Neural cell (in vitro differentiated cells): ENCODE measurements at regions not wholly inside any gene's neighbourhood (a gene's known extent, or its start where the extent isn't known, plus 50 kb on each side); places are given as distances from the start of the nearest gene placed in this dataset.

Experiments
- EZH2 ChIP-seq: fragments of 200-600, 300-800 bp; shearing (Covaris generic), sonication (generic); IDR thresholded peaks from 2 replicates; pipeline ENCODE4 v1.6.1; 2014; ENCODE audit warnings: antibody characterized with exemption, low read length, borderline replicate concordance, mild to moderate bottlenecking; ENCODE audit not compliant: insufficient read depth, poor library complexity, severe bottlenecking
- RAD21 ChIP-seq: fragments of 450-650 bp; conservative IDR thresholded peaks from 2 replicates; pipeline ENCODE4 v1.6.1; 2014; ENCODE audit warnings: antibody characterized with exemption, mild to moderate bottlenecking, moderate library complexity
- TF ChIP-seq, protein P1 (sequence below): fragments of 450-650 bp; IDR thresholded peaks from 2 replicates; pipeline ENCODE4 v1.5.1; 2014; ENCODE audit warnings: antibody characterized with exemption, mild to moderate bottlenecking, moderate library complexity; ENCODE audit not compliant: poor library complexity, severe bottlenecking

DNA sequence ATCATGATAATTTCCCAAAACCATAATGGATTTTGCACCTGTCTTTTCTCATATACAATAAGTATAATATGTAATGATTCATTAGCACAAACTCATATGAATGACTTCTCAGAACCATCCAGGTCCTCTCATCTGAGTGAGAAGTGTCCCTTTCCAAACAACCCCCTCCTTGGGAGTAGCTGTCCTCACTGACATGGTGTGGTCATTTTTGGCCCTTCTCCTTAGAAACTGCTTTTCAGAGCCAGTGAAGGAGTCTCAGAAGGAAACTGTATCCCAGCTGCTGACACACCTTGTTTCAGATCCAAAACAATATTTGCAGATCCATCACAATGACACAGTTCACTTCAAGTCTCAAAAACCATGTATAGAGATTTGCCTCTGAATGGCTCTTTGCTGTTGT lies 95.5 kb downstream of the MIS18A start:
- TF ChIP-seq EZH2 (no peak), RAD21 (no peak)
- TF ChIP-seq, protein P1, sequence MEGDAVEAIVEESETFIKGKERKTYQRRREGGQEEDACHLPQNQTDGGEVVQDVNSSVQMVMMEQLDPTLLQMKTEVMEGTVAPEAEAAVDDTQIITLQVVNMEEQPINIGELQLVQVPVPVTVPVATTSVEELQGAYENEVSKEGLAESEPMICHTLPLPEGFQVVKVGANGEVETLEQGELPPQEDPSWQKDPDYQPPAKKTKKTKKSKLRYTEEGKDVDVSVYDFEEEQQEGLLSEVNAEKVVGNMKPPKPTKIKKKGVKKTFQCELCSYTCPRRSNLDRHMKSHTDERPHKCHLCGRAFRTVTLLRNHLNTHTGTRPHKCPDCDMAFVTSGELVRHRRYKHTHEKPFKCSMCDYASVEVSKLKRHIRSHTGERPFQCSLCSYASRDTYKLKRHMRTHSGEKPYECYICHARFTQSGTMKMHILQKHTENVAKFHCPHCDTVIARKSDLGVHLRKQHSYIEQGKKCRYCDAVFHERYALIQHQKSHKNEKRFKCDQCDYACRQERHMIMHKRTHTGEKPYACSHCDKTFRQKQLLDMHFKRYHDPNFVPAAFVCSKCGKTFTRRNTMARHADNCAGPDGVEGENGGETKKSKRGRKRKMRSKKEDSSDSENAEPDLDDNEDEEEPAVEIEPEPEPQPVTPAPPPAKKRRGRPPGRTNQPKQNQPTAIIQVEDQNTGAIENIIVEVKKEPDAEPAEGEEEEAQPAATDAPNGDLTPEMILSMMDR: no peak
